HCEC 1CT (cell line): ENCODE measurements at regions not wholly inside any gene's neighbourhood (a gene's known extent, or its start where the extent isn't known, plus 50 kb on each side); places are given as distances from the start of the nearest gene placed in this dataset.

Source experiments
- DNase-seq: peaks from one replicate; pipeline ENCODE4 v3.0.0-alpha.2; 2017

GRCh38 chr20:57890202-57890800 is 180.5 kb upstream of the PMEPA1 start:
- no peak for DNase-seq

GRCh38 chr20:57888591-57888990 is 178.8 kb upstream of the PMEPA1 start:
- no peak for DNase-seq

DNA sequence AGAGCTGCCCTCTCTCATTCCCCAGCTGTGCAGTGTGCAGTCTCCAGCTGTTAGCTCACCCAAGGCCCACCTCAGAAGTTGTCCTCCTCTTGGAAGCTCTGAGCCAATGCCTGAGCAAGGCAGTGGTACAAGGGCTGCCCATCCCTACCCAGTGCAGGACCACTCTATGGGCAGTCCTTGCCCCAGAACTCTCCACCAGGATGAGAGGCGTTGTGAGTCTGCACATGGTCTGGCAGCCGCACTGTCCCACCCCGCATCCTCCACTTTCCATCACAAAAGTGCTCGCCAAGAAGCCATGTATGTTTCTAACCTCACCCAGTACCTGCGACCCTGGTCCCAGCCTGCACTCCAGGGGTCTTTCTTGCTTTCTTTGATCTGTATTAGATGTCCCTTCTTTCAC is 175.1 kb upstream of the PMEPA1 start:
- no peak for DNase-seq

- DNase-seq: no peak
These were observed 173.9 kb upstream of the PMEPA1 start for GRCh38 chr20:57883761-57884160.

GRCh38 chr20:57883224-57883623 is 173.4 kb upstream of the PMEPA1 start:
- no peak for DNase-seq

- DNase-seq: no peak
These were observed 172.8 kb upstream of the PMEPA1 start for GRCh38 chr20:57882451-57883161.

GRCh38 chr20:57881466-57882385 is 171.9 kb upstream of the PMEPA1 start:
- DNase-seq: no peak

DNA sequence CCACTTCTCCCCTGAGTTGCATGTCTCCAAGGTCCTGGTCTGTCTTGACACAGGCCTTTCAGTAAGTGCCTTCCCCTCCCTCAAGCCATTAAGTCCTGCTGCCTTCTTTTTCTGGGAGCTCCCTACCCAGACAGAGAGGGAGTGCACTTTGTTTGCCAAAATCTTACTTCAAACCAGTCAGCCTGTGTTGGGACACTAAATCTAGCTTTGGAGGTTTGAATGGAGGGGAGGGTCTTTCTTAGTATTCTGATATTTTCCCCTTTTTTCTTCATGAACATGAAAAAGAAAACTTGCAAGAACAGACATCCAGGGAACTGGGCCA is 170.7 kb upstream of the PMEPA1 start:
- no peak for DNase-seq

DNA sequence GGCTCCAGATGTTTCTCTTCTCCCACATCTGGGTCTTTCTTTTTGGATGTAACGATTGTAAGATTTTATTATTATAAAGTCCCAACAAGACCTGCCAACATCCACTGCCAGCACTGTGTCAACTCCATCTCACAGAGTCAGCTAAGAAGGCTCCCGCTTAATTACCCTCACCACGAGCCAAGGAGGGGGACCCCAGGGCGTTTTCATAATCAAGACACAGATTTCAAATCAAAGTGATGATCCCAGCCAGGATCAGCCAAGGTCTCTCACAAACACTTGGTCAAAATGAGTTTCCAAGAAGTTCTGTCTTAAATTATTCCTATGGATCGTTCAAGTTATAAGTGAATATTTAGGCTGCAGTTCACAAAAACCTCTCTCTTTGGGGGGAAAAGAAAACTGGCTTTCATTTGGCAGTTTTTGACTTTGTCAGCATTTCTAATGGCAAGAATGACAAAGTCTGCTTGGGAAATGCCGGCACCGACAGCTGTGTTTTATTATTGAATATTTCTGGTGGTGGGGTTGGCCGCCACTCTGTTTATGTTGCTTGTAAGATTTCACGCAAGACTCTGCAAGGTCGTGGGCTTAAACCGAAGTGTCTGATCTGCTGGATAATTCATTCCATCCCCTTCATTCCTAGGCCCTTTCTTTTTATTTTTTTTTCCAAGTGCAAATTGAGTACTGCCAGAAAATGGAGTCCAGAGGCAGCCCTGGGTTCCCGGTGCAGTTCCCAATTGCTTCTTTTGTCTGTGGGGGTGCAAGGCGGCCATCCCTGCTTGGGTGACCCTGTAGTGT is 170.2 kb upstream of the PMEPA1 start:
- DNase-seq: no peak

- DNase-seq: no peak
These were observed 169.6 kb upstream of the PMEPA1 start for GRCh38 chr20:57879437-57879778.

- no peak for DNase-seq
These were observed 169.1 kb upstream of the PMEPA1 start for GRCh38 chr20:57878786-57879424.

DNA sequence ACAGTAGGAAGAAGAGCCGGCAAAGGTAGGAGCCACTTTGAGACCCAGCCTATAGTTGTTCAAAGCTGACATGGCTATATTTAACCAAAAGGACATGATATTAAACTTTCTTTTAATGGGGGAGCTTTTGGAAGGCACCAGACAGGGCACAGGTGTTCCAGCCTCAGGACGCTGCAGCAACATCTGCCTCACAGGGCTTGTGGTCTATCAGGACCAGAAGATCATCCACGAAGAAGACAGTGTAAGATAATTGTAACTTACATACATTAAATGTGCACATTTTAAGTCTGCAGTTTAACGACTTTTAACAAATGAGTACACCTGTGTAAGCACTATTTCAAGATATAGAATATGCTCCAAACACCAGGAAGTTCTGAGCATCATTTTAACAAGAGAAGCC is 168.2 kb upstream of the PMEPA1 start:
- no peak for DNase-seq

GRCh38 chr20:57877131-57877824 is 167.5 kb upstream of the PMEPA1 start:
- no peak for DNase-seq

GRCh38 chr20:57876163-57876562 is 166.3 kb upstream of the PMEPA1 start:
- no peak for DNase-seq

- no peak for DNase-seq
These were observed 164.3 kb upstream of the PMEPA1 start for GRCh38 chr20:57874141-57874540.

DNA sequence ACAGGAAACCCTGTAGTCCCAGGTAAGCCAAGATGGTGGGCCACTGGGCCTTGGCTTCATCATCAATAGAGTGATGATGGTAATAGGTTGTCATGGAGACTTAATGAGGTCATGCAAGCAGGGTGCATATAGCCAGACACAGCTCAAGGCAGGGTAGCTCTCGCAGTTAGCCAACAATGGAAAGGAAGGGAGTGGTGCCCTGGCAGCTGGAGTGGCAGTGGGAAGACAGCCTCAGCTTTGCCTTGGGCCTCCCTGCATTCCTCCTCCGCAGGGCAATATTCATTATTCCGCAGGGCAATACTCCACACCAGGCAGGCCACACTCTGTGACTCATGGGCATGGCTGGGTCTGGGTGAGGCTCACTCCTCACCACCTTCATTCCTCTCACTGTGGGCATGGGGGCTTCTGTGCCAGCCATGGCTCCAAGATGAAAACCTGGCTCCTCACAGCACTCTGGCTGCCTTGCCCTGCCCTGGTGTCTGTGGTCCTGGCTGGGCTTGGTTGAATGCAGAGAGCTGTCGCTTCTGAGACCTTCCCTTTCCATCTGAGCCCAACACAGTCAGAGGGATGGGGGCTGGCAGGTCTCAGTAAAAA is 163.1 kb upstream of the PMEPA1 start:
- no peak for DNase-seq

DNA sequence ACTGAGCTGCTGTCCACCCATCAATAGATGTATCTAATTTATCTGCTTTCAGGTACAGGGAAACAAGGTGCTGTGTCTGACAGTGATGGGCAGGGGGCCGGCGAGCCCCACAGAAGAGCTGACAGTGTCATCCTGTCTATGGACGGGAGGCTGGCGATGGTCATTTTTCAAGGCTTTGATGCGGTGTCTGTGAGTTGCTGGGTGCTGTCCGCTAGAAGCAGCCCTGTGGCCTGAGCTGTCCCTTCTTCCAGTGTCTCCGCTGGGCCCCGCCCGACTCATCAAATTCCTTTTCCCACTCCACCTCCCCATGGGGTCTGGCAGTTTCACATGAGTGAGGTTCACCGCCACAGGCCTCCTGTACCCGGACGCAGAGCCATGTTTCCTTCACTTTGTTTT is 161.4 kb upstream of the PMEPA1 start:
- DNase-seq: no peak

DNA sequence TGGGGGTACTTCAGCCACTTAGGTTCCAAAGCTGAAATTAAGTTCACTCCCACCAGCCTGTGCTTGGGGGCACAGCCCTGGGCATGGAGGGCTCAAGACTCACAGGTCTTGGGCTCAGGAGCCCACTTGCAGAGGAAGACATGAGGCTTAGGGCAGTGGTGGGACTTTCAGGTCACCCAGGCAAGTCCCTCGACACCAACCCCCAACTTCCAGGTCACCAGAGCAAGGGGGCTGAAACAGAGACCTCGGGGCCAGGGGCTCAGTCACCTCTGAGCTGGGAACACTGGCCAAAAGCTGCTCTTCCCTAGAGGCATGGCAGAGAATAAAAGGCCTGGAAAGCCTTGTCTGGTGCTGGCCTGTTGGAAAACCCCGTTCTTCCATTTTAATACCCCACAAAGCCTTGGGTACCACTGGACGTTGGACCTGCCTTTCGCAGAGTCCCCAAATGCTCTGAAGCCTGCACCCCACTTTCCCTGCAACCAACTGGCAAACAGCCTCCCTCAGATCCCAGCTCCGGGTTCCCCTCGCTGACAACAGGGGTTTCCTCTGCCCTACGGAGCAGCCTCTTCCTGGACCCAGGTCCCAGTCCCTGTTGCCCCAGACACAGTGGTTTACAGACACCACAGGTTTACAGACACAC is 160.9 kb upstream of the PMEPA1 start:
- DNase-seq: no peak

DNA sequence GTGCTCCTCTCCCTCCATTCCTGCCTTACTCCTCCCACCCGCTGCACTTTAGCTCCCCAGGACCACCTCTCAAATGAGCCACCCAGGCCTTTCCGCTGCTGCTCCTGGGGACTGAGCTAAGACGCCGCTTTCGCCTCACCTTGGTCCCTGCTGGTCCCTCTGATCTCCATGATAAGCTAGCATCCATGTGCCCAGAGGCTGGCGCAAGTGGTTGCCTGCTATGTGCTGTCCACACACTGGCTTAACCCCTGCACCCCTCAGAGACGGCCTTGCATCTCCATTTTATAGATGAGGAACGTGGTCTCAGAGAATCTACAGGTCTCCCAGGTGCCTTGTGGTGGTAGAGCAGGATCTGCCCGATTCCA is 160.1 kb upstream of the PMEPA1 start:
- no peak for DNase-seq

DNA sequence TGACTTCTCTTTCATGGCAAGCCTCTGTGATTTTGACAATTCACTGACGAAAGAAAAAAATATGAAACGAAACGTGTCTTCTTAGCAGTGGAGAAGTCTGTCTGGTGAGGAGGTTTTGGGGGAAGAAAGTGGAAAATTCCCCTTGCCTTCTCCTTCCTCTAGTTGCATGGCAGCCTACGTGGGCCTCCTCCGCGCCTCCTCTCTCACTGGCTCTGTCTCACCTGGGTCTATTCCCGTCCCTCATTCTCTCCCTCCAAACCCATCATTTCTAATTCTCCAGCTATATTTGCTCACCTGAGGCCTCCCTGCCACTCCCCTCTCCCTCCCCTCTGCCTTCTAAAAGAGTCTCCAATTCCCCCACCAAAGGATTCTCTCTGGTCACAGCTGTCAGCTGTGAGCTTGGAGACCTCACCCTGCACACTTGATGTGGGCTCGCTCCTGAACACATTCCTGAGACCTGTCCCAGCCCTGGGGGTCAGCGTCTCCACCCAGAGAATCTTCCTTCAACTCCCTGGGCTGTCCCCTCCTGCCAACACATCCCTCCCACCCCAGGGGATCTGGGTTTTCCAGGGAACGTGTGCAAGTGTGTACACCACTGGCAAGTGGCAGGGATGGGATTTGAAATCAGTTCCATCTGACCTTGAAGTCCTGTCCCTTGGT is 159.6 kb upstream of the PMEPA1 start:
- DNase-seq: no peak

DNA sequence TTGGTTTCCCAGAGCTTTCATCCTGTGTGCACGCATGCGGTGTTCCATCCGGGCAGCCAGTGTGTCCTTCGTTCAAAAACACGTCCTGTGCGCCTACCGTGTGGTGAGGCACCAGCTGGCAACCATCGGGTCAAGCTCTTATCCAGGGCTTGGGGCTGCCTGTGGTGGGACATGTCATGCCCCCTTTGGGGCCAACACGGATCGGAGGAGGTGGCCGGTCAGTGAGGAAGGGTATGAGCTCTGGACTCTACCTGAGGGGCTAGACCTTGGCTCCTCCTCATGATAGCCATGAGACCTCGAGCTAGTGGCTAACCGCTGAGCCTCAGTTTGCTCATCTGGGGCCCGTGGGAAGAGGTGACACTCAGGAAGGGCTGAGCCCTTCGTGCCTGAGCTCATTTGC is 158.5 kb upstream of the PMEPA1 start:
- no peak for DNase-seq
